NCI-H2227 (cell line): ENCODE measurements at regions not wholly inside any gene's neighbourhood (a gene's known extent, or its start where the extent isn't known, plus 50 kb on each side); places are given as distances from the start of the nearest gene placed in this dataset.

Experiments used
- DNase-seq: peaks from one replicate; lab custom pipeline; 2025; ENCODE audit not compliant: unreplicated experiment; lab: John Stamatoyannopoulos, UW

- no peak for DNase-seq
Measured at GRCh38 chr10:88059190-88059589, 195.8 kb downstream of the PTEN start.

DNA sequence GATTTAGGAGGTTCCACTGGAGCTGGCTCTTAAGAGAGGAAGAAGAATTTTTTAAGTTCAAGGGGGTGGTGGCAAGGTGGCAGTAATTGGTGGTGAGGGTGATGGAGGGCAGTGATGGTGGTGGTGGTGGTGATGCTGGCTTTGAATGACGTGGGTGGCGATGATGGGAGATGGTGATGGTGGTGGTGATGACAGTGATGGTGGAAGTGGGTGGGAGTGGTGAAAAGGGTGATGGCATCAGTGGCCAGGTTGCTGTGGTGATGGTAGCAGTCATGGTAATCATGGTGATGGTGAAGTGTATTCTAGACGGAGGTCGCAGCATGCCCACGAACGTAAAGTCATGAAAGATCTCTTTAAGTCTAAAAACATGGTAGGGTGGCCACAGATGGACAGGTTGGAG lies 197.3 kb downstream of the PTEN start:
- no peak for DNase-seq

DNA sequence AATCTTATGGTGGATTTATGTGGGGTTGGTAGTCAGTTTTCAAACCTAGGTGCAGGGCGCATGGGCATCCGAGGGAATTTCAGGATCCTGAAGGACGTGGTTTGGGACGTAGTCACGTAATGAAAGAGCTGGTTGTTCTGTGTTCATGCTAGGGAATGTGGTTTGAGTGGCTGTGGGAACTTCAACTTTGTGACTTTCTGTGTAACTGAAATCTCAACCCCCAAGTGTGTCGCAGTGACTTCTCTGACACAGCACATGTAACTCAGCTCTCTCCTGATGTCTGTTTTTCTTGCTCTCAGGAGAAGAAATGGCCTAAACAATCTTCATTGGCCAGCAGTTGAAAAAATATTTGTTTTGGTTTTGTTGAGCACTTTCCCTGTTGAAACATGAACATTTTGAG lies 199.0 kb downstream of the PTEN start:
- DNase-seq = no peak

DNA sequence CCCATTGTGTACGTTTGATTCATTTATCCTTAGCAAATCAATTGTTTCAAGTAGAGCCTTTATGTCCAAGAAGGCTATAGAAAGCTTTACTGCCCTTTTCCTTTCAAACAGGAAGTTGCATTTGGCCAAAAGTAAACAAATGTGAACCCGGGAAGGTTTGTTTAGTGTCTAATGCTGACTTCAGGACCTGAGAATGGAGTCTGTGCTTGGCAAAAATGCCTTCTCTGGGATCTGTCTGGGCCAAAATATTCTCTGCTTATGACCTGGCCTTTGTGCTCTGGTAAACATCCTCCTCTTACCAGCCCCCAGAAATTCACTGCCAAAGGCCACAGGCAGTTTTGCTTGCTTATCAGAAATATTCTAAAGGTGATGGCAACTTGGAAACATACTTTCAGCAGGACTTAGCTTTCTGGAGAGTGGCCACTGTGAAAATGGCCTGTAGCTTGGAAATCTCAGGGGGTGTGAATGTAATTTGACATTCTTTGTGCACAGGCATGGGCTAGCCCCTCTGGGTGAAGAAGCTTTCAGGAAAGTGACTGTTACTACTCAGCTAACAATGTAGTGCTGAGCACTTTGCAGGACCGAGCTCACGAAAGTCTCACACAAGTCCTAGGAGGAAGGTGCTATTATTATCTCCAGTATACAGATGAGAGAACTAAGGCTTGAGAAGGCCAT lies 199.5 kb downstream of the PTEN start:
- DNase-seq = no peak

DNA sequence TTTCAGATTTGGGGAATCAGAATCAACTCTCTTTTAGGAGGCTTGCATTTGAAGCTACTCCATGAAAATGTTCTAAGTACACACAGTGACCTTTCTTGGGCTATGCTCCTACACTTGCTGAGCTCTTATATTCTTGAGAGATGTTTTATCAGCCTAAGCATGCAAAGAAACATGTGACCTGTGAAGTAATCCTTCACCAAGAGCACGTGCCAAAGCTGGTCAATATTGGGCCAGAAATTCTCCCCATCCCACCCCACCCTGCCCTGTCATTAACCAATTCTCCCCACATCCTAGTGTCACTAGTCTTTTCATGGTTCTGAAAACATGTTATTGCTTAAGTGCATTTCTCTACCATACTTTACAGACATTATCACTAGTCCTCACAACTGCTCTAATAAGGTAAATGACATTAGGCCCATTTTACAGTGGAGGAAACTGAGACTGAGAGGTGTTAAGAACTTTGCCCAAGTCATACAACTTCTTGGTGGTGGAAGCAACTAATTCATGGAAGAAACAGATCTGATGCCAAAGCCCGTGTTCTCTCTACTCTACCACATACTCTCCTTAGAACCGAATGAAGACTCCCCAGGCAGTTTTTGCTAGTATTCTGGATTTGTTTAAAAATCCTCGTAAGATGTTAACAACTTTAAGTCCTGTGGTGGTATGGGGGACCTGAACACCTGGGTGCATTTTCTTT lies 200.6 kb downstream of the PTEN start:
- no peak for DNase-seq

- DNase-seq = no peak
Measured at GRCh38 chr10:88064608-88065382, 201.4 kb downstream of the PTEN start.

DNA sequence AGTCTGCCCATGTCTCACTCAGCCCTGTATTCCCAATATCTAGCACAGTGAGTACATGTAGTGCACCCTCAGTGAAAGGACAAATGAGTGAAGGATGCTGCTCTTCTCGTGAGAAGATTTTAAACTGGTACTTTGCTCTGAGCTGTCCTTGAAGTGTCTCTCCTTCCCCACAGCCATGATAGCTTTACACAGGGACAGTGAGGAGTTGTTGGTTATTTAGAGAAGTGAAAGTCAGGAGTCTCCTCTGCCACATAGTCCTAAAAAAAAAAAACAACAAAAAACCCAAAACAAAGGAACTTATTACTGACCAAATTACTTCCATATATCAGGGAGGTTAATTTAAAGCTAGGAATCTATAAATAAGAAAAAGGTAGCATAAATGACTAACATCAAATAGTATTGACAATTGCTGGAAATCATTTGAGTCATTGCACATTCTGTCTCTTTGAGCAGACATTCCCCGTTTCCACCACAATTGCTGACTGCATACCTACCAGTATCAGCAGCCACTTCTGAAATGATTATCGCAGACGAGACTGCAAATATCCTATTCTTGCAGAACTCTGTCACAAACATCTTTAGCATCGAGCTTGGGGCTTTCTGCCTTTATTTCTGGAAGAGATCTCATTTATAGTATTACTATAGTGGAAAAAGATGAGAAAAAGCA lies 202.1 kb downstream of the PTEN start:
- DNase-seq = no peak

- DNase-seq = no peak
Measured at GRCh38 chr10:88066319-88066718, 202.9 kb downstream of the PTEN start.

- no peak for DNase-seq
Measured at GRCh38 chr10:88066876-88067275, 203.5 kb downstream of the PTEN start.

DNA sequence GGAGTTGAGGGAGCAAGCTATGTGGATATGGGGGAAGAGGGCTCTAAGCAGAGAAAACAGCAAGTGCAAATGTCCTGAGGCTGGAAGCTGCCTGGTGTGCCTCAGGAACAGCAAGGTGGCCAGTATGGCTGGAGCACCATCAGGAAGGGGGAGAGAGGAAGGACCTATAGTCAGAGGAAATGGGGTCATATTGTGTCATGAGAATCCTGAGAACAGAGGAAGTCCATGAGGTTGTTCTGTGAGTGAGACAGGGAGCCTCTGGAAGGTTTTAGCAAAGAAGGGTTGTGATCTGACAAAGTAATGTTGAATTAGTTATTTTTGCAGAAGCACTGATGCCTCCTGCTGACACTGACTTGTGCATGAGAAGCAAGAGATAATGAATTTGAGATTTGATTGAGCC lies 204.3 kb downstream of the PTEN start:
- no peak for DNase-seq

DNA sequence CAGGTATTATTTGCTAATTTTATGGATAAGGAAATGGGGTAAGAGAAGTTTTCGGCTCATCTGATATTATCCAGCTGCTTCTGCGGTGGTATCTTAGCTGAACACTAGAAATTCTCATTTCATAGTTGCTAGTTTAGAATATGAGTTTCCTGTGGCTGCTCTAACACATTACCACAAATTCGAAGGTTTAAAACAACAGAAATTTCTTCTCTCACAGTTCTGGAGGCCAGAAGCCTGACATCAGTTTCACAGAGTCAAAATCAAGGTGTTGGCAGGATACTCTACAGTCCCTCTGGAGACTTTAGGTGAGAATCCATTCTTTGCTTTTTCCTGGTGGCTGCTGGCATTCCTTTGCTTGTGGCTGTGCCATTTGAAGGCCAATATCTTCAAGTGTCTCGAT lies 205.9 kb downstream of the PTEN start:
- DNase-seq = no peak

DNA sequence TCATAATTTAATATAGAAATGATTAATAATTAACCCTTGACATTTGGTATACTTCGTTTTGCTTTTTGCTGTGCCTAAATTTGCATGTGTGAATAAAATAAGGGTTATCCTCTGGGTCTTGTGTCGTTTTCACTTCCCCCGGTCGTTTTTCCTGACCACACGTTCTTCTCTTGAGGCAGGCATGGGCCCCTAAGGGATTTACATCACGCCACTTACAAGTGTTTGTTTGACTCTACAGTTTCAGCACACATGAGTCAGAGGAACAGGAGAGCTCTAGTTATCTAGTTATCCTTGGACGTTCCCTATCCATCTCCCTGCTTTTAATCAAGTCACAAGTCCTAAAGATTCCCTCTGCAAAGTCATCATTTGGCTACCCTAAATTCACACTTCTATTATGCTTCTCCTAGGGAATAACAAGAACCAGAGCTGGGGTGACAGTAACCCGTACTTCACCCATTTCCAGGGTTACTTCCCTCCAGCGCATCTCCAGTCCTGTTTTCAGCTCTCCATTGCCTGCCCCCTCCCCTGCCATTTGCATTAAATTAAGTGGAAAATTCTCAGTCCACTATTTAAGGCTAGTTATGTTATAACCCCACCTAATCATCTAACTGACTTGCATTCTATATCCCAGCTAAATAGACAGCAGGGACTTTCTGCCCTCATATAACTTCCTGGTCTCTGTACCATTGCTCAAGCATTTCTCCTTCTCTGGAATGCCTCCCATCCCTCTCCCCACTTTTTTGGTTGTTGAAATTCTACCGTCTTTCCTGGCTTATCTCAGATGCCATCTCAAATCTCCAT lies 206.9 kb downstream of the PTEN start:
- DNase-seq = no peak

DNA sequence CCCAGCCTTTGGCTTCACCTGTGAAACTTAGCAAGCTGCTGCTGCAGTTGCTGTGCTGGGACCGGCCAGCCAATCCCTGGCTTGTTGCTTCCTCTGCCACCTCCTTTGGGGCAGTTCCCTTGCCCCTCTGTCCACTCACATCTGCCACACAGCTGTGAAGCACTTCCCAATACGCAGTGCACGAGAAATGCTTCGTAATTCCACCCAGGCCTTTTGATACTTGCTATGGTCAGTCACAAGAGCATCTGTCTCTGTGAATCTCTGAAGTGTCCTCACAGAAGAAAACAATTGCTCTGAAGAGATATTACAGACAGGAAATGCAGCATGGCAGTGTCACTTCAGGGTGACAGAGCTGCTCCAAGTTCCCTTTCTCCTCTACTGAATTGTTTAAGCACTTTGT lies 208.5 kb downstream of the PTEN start:
- no peak for DNase-seq

- DNase-seq = no peak
Measured at GRCh38 chr10:88073682-88074081, 210.3 kb downstream of the PTEN start.

DNA sequence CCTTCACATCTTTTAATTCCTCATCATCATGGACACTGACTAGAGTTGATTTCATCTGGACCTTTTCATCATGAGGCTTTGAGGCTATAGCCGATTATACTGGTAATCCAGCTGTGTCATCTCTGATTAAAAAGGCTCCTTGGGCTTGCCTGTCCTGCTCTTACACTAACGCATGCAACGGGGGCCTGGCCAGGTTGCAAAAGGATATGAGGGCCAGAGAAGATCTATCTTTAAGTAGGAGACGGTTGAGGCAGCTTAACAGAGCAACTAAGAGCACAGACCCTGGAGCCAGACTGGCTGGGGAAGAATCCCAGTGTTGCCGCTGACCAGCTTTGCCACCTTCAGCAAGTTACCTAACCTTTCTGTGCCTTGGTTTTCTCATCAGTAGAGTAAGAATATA lies 211.5 kb downstream of the PTEN start:
- no peak for DNase-seq

GRCh38 chr10:88076027-88076880 lies 212.8 kb downstream of the PTEN start:
- DNase-seq = no peak

DNA sequence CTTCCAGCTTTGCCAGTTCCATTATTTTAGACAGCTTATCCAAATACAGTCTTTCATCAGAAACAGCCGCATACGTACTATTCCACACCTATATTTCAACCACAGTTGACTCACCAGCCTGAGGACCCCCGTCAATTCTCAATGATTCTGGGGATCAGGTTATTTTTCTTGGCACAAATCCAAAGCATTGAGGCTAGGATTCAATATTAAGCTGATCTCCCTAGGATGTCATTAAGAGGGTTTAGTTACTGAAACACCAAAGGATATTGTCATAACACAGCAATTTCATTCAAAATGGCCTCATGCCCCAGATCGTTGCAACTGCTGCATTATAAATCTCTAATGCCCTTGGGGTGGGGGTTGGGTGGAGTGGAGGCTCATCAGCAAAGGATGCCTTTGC lies 214.6 kb downstream of the PTEN start:
- no peak for DNase-seq

GRCh38 chr10:88080213-88080612 lies 216.8 kb downstream of the PTEN start:
- no peak for DNase-seq

DNA sequence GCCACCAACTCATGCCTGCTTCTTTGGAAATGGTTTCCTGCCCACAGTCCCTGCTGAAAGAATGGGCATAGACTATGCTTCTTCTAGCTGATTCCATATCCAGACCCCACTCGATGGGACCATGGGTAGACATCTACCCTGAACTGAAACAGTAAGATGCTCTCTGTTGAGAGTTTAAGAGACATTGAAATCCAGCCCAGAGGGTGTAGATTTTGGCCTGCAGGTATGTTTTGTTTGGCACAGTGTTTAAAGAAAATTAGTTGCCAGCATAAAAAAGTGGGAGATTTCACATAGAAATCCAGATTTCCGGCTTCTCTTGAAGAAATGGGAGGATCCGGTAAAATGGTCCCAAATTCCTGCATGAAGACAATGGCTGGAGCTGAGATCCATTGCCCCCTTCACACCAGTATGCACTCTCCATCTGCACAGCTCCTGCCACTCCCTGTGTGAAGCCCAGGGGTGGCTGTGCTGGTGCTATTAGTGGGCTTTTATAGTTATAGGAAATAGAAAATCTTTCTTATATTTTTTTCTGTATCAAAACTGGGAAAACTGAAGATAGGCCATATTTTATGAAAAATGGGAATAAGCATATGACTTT lies 218.1 kb downstream of the PTEN start:
- no peak for DNase-seq

GRCh38 chr10:88082391-88082790 lies 219.0 kb downstream of the PTEN start:
- DNase-seq = no peak
